Osteocyte (in vitro differentiated cells): ENCODE measurements at regions not wholly inside any gene's neighbourhood (a gene's known extent, or its start where the extent isn't known, plus 50 kb on each side); places are given as distances from the start of the nearest gene placed in this dataset.
A peak's percentile ranks its signal among the peaks of the same experiment; 100 is the strongest.

Source experiments
- DNase-seq: peaks from one replicate; pipeline ENCODE4 v3.0.0; 2021; ENCODE audit warnings: mixed read lengths; ENCODE audit not compliant: unreplicated experiment; ENCODE audit errors: extremely low spot score
- H3K27ac Mint-ChIP-seq: one replicate; pipeline ENCODE4 v1.8.0; 2021; ENCODE audit warnings: mild to moderate bottlenecking, mixed read lengths; ENCODE audit not compliant: unreplicated experiment
- H3K27me3 Mint-ChIP-seq: one replicate; pipeline ENCODE4 v1.8.0; 2021; ENCODE audit warnings: mixed read lengths; ENCODE audit not compliant: unreplicated experiment
- H3K36me3 Mint-ChIP-seq: one replicate; pipeline ENCODE4 v1.8.0; 2021; ENCODE audit warnings: mixed read lengths; ENCODE audit not compliant: unreplicated experiment
- H3K4me1 Mint-ChIP-seq: one replicate; pipeline ENCODE4 v1.8.0; 2021; ENCODE audit warnings: mixed read lengths; ENCODE audit not compliant: unreplicated experiment
- H3K4me3 Mint-ChIP-seq: one replicate; pipeline ENCODE4 v1.8.0; 2021; ENCODE audit warnings: mild to moderate bottlenecking, moderate library complexity, mixed read lengths; ENCODE audit not compliant: unreplicated experiment
- H3K9me3 Mint-ChIP-seq: one replicate; pipeline ENCODE4 v1.8.0; 2021; ENCODE audit warnings: mixed read lengths; ENCODE audit not compliant: unreplicated experiment
- TF ChIP-seq, protein P1 (sequence below): fragments of 200-600 bp; sonication (generic); IDR thresholded peaks from 2 replicates; pipeline ENCODE4 v1.5.0; 2021; ENCODE audit warnings: antibody characterized with exemption, mild to moderate bottlenecking, moderate library complexity

GRCh38 chr18:30113454-30113853 lies 929.1 kb downstream of the DSC3 start:
- Mint-ChIP-seq H3K27ac (no peak overlapping the region), H3K4me1 (peaks cover 10% of the 10 kb centered on the region), H3K4me3 (no peak overlapping the region), H3K27me3 (no peaks in the 10 kb centered on the region), H3K36me3 (peaks cover 7% of the 10 kb centered on the region), H3K9me3 (no peaks in the 10 kb centered on the region)
- TF ChIP-seq, protein P1, sequence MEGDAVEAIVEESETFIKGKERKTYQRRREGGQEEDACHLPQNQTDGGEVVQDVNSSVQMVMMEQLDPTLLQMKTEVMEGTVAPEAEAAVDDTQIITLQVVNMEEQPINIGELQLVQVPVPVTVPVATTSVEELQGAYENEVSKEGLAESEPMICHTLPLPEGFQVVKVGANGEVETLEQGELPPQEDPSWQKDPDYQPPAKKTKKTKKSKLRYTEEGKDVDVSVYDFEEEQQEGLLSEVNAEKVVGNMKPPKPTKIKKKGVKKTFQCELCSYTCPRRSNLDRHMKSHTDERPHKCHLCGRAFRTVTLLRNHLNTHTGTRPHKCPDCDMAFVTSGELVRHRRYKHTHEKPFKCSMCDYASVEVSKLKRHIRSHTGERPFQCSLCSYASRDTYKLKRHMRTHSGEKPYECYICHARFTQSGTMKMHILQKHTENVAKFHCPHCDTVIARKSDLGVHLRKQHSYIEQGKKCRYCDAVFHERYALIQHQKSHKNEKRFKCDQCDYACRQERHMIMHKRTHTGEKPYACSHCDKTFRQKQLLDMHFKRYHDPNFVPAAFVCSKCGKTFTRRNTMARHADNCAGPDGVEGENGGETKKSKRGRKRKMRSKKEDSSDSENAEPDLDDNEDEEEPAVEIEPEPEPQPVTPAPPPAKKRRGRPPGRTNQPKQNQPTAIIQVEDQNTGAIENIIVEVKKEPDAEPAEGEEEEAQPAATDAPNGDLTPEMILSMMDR: no peak
- no peak for DNase-seq

- TF ChIP-seq, protein P1: no peak
- Mint-ChIP-seq H3K27ac (peak overlapping the region; percentile 84), H3K36me3 (no peaks in the 10 kb centered on the region), H3K4me1 (peaks cover 25% of the 10 kb centered on the region), H3K4me3 (no peak overlapping the region), H3K27me3 (no peaks in the 10 kb centered on the region), H3K9me3 (no peaks in the 10 kb centered on the region)
- no peak for DNase-seq
Measured at GRCh38 chr18:30106356-30106755, 936.2 kb downstream of the DSC3 start.

DNA sequence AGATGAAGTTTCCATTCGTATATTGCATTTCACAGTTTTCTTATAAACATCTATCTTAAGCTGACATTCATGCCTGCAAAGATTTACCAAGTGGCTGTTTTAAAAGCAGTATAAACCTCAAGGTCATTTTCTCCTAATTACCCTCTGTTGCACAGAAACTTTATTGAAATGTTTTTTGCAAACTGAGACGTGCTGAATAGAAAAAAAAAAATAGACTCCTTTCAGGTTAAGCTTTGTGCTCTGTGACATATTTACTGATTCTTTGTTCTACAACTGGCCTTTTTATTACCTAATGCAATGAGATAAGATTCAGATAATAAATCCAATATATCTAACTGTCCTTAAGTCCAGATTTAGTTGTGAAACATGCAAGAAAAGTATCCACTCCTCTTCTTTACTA lies 938.7 kb downstream of the DSC3 start:
- H3K4me1 Mint-ChIP-seq: peaks cover 25% of the 10 kb centered on the region
- H3K36me3 Mint-ChIP-seq: no peaks in the 10 kb centered on the region
- DNase-seq: no peak
- H3K27ac Mint-ChIP-seq: no peak overlapping the region
- H3K9me3 Mint-ChIP-seq: no peaks in the 10 kb centered on the region
- TF ChIP-seq, protein P1: no peak
- no peak overlapping the region for H3K4me3 Mint-ChIP-seq
- no peaks in the 10 kb centered on the region for H3K27me3 Mint-ChIP-seq

DNA sequence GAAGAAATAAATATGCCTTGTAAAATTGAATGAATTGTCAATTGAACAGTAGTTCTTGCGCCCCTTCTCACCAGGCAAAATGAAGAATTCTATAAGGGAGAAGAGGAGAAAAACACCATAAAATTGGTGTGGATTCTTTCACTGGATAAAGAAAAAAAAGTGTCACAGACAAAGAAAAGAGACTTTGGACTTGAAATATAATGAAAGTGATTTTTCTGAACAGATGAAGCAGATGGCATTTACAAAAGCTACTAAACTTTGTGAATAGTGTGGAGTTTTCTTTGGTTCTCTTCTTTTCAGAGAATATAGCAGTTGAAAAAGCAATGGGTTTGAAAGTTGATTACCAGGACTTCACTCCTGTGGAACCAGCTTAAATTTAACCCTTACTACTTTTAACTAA lies 945.7 kb downstream of the DSC3 start:
- Mint-ChIP-seq H3K4me1 (peaks cover 39% of the 10 kb centered on the region), H3K9me3 (no peaks in the 10 kb centered on the region), H3K4me3 (no peak overlapping the region), H3K27ac (no peak overlapping the region), H3K36me3 (no peaks in the 10 kb centered on the region), H3K27me3 (no peaks in the 10 kb centered on the region)
- TF ChIP-seq, protein P1: no peak
- DNase-seq: no peak

GRCh38 chr18:30094556-30094955 lies 948.0 kb downstream of the DSC3 start:
- Mint-ChIP-seq H3K36me3 (no peaks in the 10 kb centered on the region), H3K4me1 (peaks cover 40% of the 10 kb centered on the region), H3K4me3 (peak overlapping the region; percentile 55), H3K9me3 (no peaks in the 10 kb centered on the region), H3K27me3 (no peaks in the 10 kb centered on the region), H3K27ac (peak overlapping the region; percentile 89)
- TF ChIP-seq, protein P1: no peak
- DNase-seq: no peak
